Adipocyte (in vitro differentiated cells): ENCODE measurements at regions not wholly inside any gene's neighbourhood (a gene's known extent, or its start where the extent isn't known, plus 50 kb on each side); places are given as distances from the start of the nearest gene placed in this dataset.

Experiments
- DNase-seq: peaks from one replicate; pipeline ENCODE4 v3.0.0-alpha.2; 2015; ENCODE audit warnings: low read depth
- H3K27me3 ChIP-seq: replicated peaks from 2 replicates; pipeline ENCODE4 v1.7.0; 2013; ENCODE audit warnings: mild to moderate bottlenecking, low read length, moderate library complexity; ENCODE audit not compliant: control insufficient read depth, insufficient read depth
- H3K36me3 ChIP-seq: 2 replicates; pipeline ENCODE4 v1.7.0; 2013; ENCODE audit warnings: low read length, mild to moderate bottlenecking, moderate library complexity; ENCODE audit not compliant: control insufficient read depth, insufficient read depth, severe bottlenecking
- H3K4me1 ChIP-seq: 2 replicates; pipeline ENCODE4 v1.7.0; 2013; ENCODE audit warnings: mild to moderate bottlenecking, low read length, moderate library complexity; ENCODE audit not compliant: control insufficient read depth, insufficient read depth
- H3K4me3 ChIP-seq: 2 replicates; pipeline ENCODE4 v1.7.0; 2013; ENCODE audit warnings: mild to moderate bottlenecking, low read length, moderate library complexity
- H3K9ac ChIP-seq: 2 replicates; pipeline ENCODE4 v1.7.0; 2013; ENCODE audit warnings: mild to moderate bottlenecking, low read length, moderate library complexity
- H3K9me3 ChIP-seq: 2 replicates; pipeline ENCODE4 v1.7.0; 2013; ENCODE audit warnings: mild to moderate bottlenecking, low read length, moderate library complexity; ENCODE audit not compliant: control insufficient read depth

GRCh38 chr3:64311424-64312061 is 86.3 kb upstream of the PRICKLE2 start:
- DNase-seq = peak; percentile 72

GRCh38 chr3:64308931-64309330 is 83.7 kb upstream of the PRICKLE2 start:
- H3K36me3 ChIP-seq = no peaks in the 10 kb centered on the region
- no peak overlapping the region for H3K9ac ChIP-seq
- no peaks in the 10 kb centered on the region for H3K9me3 ChIP-seq
- H3K27me3 ChIP-seq = no peaks in the 10 kb centered on the region
- H3K4me1 ChIP-seq = peaks cover 17% of the 10 kb centered on the region
- DNase-seq = no peak
- H3K4me3 ChIP-seq = no peak overlapping the region

More at GRCh38 chr3:64311424-64312061, 86.3 kb upstream of the PRICKLE2 start:
- Histone ChIP-seq H3K27me3 (no peaks in the 10 kb centered on the region), H3K4me1 (peaks cover 14% of the 10 kb centered on the region), H3K4me3 (no peak overlapping the region), H3K9me3 (no peaks in the 10 kb centered on the region), H3K36me3 (no peaks in the 10 kb centered on the region), H3K9ac (no peak overlapping the region)

DNA sequence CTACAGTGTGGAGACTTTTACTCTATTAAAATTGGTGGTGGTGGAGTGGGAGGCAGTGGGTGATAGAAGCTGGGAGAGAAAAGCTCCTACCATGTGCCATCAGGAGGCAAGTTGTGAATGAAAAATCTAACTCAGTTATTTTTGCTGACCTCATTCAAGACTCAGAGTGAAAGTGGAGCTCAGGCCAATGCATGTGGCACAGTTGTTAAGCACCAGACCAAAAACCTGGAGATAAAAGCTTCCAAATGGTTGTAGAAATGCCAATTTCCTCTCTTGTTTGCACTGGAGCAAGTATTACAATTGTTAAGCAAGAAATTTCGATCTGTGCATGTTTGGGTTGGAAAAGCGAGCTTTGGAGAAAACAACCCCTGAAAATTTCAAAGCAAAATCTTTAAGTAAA is 81.5 kb upstream of the PRICKLE2 start:
- Histone ChIP-seq H3K4me1 (peaks cover 15% of the 10 kb centered on the region), H3K9ac (no peak overlapping the region), H3K9me3 (no peaks in the 10 kb centered on the region), H3K4me3 (no peak overlapping the region), H3K27me3 (no peaks in the 10 kb centered on the region), H3K36me3 (no peaks in the 10 kb centered on the region)
- peak; percentile 57 for DNase-seq

- H3K27me3 ChIP-seq = no peaks in the 10 kb centered on the region
- H3K4me3 ChIP-seq = no peak overlapping the region
- H3K9ac ChIP-seq = no peak overlapping the region
- H3K9me3 ChIP-seq = no peaks in the 10 kb centered on the region
- no peak for DNase-seq
- H3K4me1 ChIP-seq = peaks cover 17% of the 10 kb centered on the region
- no peaks in the 10 kb centered on the region for H3K36me3 ChIP-seq
Observed at GRCh38 chr3:64305731-64306130, 80.5 kb upstream of the PRICKLE2 start.

DNA sequence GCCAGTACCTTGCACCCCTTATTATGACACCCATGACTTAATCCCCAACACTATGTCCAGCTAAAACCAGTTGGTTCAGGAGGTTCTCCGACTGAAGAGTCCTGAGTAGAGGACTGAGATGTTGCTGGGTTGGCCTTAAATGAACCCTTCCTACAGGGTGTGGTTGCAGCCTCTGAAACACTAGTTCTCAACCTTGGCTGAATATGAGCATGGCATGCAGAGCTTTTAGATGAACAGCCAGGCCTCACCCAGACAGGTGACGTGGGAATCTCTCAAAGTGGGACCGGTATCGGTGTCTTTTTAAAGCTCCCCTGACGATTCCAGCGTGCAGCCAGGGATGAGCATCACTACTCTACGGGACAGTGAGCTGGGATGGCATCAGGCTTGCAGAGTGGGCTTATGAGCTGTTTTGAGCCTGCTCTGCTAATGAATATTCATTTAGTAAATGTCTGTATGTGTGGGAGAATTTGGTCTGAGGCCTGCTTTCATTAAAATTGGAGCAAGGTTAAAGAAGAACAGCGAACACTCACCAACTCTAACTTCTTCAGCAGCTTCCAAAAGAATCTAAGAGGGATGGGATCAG is 79.7 kb upstream of the PRICKLE2 start:
- Histone ChIP-seq H3K4me1 (peaks cover 22% of the 10 kb centered on the region), H3K9me3 (no peaks in the 10 kb centered on the region), H3K4me3 (no peak overlapping the region), H3K9ac (no peak overlapping the region), H3K36me3 (no peaks in the 10 kb centered on the region), H3K27me3 (no peaks in the 10 kb centered on the region)
- no peak for DNase-seq

GRCh38 chr3:64303881-64304280 is 78.6 kb upstream of the PRICKLE2 start:
- Histone ChIP-seq H3K4me1 (peaks cover 22% of the 10 kb centered on the region), H3K4me3 (no peak overlapping the region), H3K27me3 (no peaks in the 10 kb centered on the region), H3K9me3 (no peaks in the 10 kb centered on the region), H3K9ac (no peak overlapping the region), H3K36me3 (no peaks in the 10 kb centered on the region)
- DNase-seq = no peak

GRCh38 chr3:64303401-64303800 is 78.1 kb upstream of the PRICKLE2 start:
- Histone ChIP-seq H3K4me3 (no peak overlapping the region), H3K9ac (no peak overlapping the region), H3K36me3 (no peaks in the 10 kb centered on the region), H3K27me3 (no peaks in the 10 kb centered on the region), H3K9me3 (no peaks in the 10 kb centered on the region), H3K4me1 (peaks cover 22% of the 10 kb centered on the region)
- no peak for DNase-seq

- H3K4me1 ChIP-seq = peaks cover 20% of the 10 kb centered on the region
Observed at GRCh38 chr3:64301476-64301875, 76.2 kb upstream of the PRICKLE2 start.

DNA sequence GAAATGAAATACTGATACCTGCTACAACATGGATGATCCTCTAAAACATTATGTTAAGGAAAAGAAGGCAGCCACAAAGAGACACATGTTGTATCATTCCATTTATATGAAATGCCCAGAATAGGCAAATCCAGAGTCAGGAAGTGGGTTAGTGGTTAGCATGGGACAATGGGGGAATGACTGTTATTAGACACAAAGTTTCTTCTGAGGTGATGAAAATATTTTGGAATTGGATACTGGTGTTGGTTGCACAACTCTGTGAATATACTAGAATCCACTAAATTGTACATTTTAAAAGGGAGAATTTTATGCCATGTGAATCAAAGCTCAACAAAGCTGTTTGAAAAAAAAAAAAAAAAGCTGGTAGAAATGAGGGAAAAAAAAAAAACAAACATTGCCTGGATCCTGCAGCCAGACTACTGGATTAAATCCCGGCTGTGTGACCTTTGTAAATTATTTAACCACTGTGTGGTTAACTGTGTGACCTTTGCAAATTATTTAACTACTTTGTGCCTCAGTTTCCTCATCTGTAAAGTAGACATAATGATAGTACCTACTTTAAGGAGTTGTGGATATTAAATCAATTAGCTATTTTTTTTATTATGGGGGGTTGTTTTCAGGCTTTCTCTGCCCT is 75.6 kb upstream of the PRICKLE2 start:
- Histone ChIP-seq H3K9me3 (no peaks in the 10 kb centered on the region), H3K4me1 (peaks cover 20% of the 10 kb centered on the region), H3K9ac (no peak overlapping the region), H3K36me3 (no peaks in the 10 kb centered on the region), H3K27me3 (no peaks in the 10 kb centered on the region), H3K4me3 (peak overlapping the region; percentile 0)
- DNase-seq = peak; percentile 71

More at GRCh38 chr3:64301476-64301875, 76.2 kb upstream of the PRICKLE2 start:
- Histone ChIP-seq H3K36me3 (no peaks in the 10 kb centered on the region), H3K4me3 (peak overlapping the region; percentile 0), H3K9me3 (no peaks in the 10 kb centered on the region), H3K9ac (no peak overlapping the region), H3K27me3 (no peaks in the 10 kb centered on the region)
- DNase-seq = no peak

DNA sequence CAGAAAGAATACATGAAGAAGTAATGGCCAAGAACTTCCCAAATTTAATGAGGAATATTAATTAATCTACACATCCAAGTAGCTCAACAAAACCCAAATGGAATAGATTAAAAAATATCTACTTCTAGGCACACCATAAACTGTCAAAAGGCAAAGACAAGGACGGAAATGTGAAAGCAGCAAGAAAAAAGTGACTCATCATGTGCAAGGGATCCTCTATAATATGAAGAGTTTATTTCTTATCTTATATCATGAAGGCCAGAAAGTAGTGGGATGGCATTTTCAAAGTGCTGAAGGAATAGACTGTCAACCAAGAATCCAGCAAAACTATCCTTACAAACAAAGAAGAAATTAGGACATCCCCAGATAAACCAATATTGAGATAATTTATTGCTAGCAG is 73.9 kb upstream of the PRICKLE2 start:
- Histone ChIP-seq H3K9ac (no peak overlapping the region), H3K36me3 (no peaks in the 10 kb centered on the region), H3K27me3 (no peaks in the 10 kb centered on the region), H3K4me3 (no peak overlapping the region), H3K9me3 (no peaks in the 10 kb centered on the region), H3K4me1 (peaks cover 37% of the 10 kb centered on the region)
- DNase-seq = no peak

DNA sequence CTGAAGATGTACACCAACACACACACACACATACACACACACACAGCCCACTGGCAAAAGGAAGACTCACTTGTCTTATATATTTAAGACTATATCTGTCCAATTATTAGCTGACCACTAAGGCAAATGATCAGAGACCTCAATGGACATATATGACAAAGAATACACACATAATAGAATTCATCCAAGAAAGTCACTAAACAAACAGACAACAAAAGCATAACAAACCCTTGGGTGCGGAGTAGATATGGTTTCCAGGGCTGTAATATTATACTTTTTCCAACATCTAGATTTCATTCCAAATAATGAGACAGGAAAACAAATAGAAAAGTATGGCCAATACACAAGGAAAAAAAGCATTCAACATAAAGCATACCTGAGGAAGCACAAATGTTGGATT is 72.3 kb upstream of the PRICKLE2 start:
- peaks cover 45% of the 10 kb centered on the region for H3K4me1 ChIP-seq
- no peaks in the 10 kb centered on the region for H3K27me3 ChIP-seq
- H3K4me3 ChIP-seq = no peak overlapping the region
- no peaks in the 10 kb centered on the region for H3K9me3 ChIP-seq
- H3K36me3 ChIP-seq = no peaks in the 10 kb centered on the region
- DNase-seq = no peak
- no peak overlapping the region for H3K9ac ChIP-seq
